Activated T-helper 1 cell treated with anti-CD3 and anti-CD28 coated beads, Interleukin-12 subunit alpha, Interleukin-12 subunit beta, Interleukin-2, Interleukin-4 antibody, amounts not matched to agents 30 ng/mL and 10 ng/mL and 1 ng/mL, durations not matched to agents 14 hours and 24 hours and 36 hours (primary cell): ENCODE measurements at regions not wholly inside any gene's neighbourhood (a gene's known extent, or its start where the extent isn't known, plus 50 kb on each side); places are given as distances from the start of the nearest gene placed in this dataset.

Experiments used
- DNase-seq: peaks from one replicate; pipeline ENCODE4 v3.0.0; 2021; ENCODE audit warnings: low spot score
- H3K27ac Mint-ChIP-seq: one replicate; pipeline ENCODE4 v1.8.0; 2021; ENCODE audit warnings: mild to moderate bottlenecking, mixed read lengths
- H3K27me3 Mint-ChIP-seq: one replicate; pipeline ENCODE4 v1.8.0; 2022; ENCODE audit warnings: mild to moderate bottlenecking, moderate library complexity, mixed read lengths; ENCODE audit not compliant: insufficient read depth
- H3K36me3 Mint-ChIP-seq: one replicate; pipeline ENCODE4 v1.8.0; 2021; ENCODE audit warnings: low read depth, mixed read lengths
- H3K4me1 Mint-ChIP-seq: one replicate; pipeline ENCODE4 v1.8.0; 2021; ENCODE audit warnings: low read depth, mixed read lengths
- H3K4me3 Mint-ChIP-seq: one replicate; pipeline ENCODE4 v1.8.0; 2021; ENCODE audit warnings: mild to moderate bottlenecking, moderate library complexity, mixed read lengths
- H3K9me3 Mint-ChIP-seq: one replicate; pipeline ENCODE4 v1.8.0; 2021; ENCODE audit warnings: mixed read lengths
- intact Hi-C: fragments of 100-400 bp; cut with micrococcal nuclease; formaldehyde crosslinking; loops from one replicate; pipeline ENCODE4 v1.15.1; 2024

DNA sequence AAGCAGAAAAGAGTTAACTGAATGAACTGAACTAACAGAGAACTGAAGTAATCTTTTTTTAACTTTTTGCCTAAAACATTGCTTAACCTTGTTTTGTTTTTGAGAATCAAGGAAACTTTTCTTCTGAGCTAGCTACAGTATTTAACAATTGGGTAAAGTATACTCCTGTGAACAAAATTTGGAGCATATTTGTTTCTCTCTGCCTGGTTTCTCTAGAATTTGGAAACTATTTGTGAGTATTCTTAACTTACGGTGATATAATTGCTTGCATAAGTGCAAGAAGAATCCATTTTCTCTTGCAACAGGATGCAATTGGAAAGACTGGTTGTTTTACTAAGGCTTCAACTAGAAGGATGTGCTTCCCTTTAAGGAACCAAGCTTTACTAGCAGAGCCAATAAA lies 65.9 kb upstream of the FAM98A start:
- H3K4me3 Mint-ChIP-seq, result no peak overlapping the region
- no peak overlapping the region for H3K27ac Mint-ChIP-seq
- H3K9me3 Mint-ChIP-seq, result peaks cover 21% of the 10 kb centered on the region
- intact Hi-C loops, result no loop called here
- no peaks in the 10 kb centered on the region for H3K36me3 Mint-ChIP-seq
- no peak for DNase-seq
- no peaks in the 10 kb centered on the region for H3K27me3 Mint-ChIP-seq
- no peaks in the 10 kb centered on the region for H3K4me1 Mint-ChIP-seq

DNA sequence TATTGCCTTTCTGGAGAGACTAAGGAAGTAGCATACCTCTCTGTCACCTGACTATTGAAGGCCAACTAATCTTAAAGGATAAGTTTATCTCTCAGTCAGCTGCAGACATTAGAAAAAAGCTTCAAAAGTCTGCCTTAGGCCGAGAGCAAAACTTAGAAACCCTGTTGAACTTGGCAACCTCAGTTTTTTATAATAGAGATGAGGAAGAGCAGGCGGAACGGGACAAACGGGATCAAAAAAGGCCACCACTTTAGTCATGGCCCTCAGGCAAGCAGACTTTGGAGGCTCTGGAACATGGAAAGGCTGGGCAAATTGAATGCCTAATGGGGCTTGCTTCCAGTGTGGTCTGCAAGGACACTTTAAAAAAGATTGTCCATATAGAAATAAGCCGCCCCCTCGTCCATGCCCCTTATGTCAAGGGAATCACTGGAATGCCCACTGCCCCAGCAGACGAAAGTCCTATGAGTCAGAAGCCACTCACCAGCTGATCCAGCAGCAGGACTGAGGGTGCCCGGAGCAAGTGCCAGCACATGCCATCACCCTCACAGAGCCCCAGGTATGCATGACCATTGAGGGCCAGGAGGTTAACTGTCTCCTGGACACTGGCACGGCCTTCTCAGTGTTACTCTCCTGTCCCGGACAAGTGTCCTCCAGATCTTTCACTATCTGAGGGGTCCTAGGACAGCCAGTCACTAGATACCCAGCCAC lies 61.5 kb upstream of the FAM98A start:
- H3K4me3 Mint-ChIP-seq, result no peak overlapping the region
- no peak for DNase-seq
- no peaks in the 10 kb centered on the region for H3K36me3 Mint-ChIP-seq
- peaks cover 28% of the 10 kb centered on the region for H3K9me3 Mint-ChIP-seq
- H3K27me3 Mint-ChIP-seq, result peaks cover 3% of the 10 kb centered on the region
- no peak overlapping the region for H3K27ac Mint-ChIP-seq
- intact Hi-C loops, result no loop called here
- H3K4me1 Mint-ChIP-seq, result no peaks in the 10 kb centered on the region

DNA sequence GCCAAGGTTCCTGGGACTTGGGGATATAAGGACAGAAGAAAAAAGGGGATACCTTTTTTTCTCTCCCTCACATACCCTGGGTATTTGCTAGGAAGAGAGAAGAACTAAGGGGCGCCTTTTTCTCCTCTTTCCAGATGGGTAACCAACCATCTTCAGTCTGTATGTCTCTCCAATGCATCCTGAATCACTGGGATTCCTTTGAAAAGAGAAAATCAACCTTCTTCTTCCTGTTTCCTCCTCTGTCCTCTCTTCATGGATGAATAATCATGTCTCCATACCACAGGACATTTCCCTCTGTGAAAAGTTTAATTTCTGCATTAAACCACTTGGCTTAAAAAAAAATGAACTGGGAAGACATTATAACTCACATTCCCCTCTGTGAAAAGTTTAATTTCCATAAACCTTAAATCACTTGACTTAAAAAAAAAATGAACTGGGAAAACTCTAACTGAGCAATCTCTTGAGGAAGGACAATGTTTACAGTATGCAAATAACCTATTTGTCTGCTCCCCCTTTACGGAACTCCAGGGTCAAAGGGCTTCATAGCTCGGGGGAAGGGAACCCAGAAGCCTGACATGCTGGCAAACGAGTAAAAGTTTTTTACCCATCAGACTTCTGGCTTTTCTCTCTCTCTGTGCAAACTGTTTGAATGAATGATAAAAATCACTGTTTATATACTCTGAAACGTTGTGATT lies 56.7 kb upstream of the FAM98A start:
- H3K9me3 Mint-ChIP-seq, result peaks cover 15% of the 10 kb centered on the region
- no peak for DNase-seq
- H3K27me3 Mint-ChIP-seq, result peaks cover 3% of the 10 kb centered on the region
- H3K4me1 Mint-ChIP-seq, result no peaks in the 10 kb centered on the region
- intact Hi-C loops, result no loop called here
- H3K27ac Mint-ChIP-seq, result no peak overlapping the region
- H3K4me3 Mint-ChIP-seq, result no peak overlapping the region
- H3K36me3 Mint-ChIP-seq, result no peaks in the 10 kb centered on the region

DNA sequence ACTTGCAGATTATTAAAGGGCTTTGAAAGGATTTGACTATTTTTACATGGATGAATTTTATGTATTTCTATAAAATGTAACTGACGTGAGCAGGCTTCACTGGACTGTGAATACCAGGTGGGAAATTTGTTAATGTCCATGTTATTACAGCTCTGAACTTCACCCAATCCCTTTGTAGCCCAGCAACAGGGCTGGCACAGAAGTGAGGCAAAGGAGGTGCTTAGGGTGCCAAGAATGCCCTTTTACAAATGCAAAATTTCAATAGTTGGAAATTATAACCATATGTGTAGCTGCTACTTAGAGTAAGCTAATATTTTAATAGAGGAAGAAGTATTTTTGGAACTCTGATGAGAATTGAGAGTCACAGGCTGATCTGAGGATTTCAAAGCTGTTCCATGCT lies 53.7 kb upstream of the FAM98A start:
- intact Hi-C loops, result no loop called here
- Mint-ChIP-seq H3K27ac (no peak overlapping the region), H3K27me3 (peaks cover 3% of the 10 kb centered on the region), H3K4me1 (no peaks in the 10 kb centered on the region), H3K4me3 (no peak overlapping the region), H3K36me3 (no peaks in the 10 kb centered on the region), H3K9me3 (peaks cover 6% of the 10 kb centered on the region)
- DNase-seq, result no peak

DNA sequence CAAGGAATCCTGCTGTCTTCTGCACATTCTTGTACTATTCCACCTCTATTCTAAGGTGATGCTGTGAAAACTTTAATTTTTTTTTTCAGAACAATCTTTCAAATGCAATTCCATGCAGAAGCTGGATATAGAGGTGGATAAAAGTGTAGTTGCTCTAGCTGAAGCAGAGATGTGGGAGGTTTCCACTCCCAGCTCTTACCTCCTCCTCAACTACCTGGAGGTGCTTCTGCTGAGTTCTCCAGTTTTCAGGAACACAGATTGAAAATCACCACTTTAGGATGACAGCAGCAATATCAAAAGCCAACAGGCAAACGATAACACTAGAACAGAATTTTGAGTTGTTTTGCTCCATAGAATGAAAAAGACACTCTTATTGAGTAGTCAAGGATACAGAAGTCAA lies 51.1 kb upstream of the FAM98A start:
- intact Hi-C loops, result no loop called here
- Mint-ChIP-seq H3K27me3 (peaks cover 2% of the 10 kb centered on the region), H3K4me1 (no peaks in the 10 kb centered on the region), H3K27ac (no peak overlapping the region), H3K4me3 (no peak overlapping the region), H3K9me3 (no peaks in the 10 kb centered on the region), H3K36me3 (no peaks in the 10 kb centered on the region)
- no peak for DNase-seq
